ENCODE measurements at regions not wholly inside any gene's neighbourhood (a gene's known extent, or its start where the extent isn't known, plus 50 kb on each side); places are given as distances from the start of the nearest gene placed in this dataset.

GRCh38 chr2:145994910-145995309, 1475.0 kb upstream of the ZEB2 start:
- H3K27ac Mint-ChIP-seq = no peak overlapping the region
- no peaks in the 10 kb centered on the region for H3K36me3 Mint-ChIP-seq (ENCODE audit: low read depth)
- H3K4me3 Mint-ChIP-seq = no peak overlapping the region
- ChIA-PET POLR2A (no interaction called here), CTCF (no interaction called here)
- H3K27me3 Mint-ChIP-seq = no peaks in the 10 kb centered on the region
- no peak for DNase-seq
- H3K4me1 Mint-ChIP-seq = no peaks in the 10 kb centered on the region
- peaks cover 4% of the 10 kb centered on the region for H3K9me3 Mint-ChIP-seq

GRCh38 chr2:145992572-145992971, 1472.7 kb upstream of the ZEB2 start:
- Mint-ChIP-seq H3K4me3 (no peak overlapping the region), H3K27ac (no peak overlapping the region), H3K36me3 (ENCODE audit: low read depth) (no peaks in the 10 kb centered on the region), H3K4me1 (no peaks in the 10 kb centered on the region), H3K27me3 (no peaks in the 10 kb centered on the region), H3K9me3 (peaks cover 4% of the 10 kb centered on the region)
- POLR2A ChIA-PET = no interaction called here
- CTCF ChIA-PET = no interaction called here
- no peak for DNase-seq

GRCh38 chr2:145987793-145988192, 1467.9 kb upstream of the ZEB2 start:
- CTCF ChIA-PET = no interaction called here
- H3K4me1 Mint-ChIP-seq = no peaks in the 10 kb centered on the region
- H3K36me3 Mint-ChIP-seq (ENCODE audit: low read depth) = no peaks in the 10 kb centered on the region
- H3K27ac Mint-ChIP-seq = no peak overlapping the region
- DNase-seq = no peak
- no peak overlapping the region for H3K4me3 Mint-ChIP-seq
- H3K27me3 Mint-ChIP-seq = no peaks in the 10 kb centered on the region
- peaks cover 4% of the 10 kb centered on the region for H3K9me3 Mint-ChIP-seq
- POLR2A ChIA-PET = no interaction called here

- DNase-seq = no peak
- Mint-ChIP-seq H3K4me3 (no peak overlapping the region), H3K27me3 (no peaks in the 10 kb centered on the region), H3K27ac (no peak overlapping the region), H3K4me1 (no peaks in the 10 kb centered on the region), H3K9me3 (no peaks in the 10 kb centered on the region), H3K36me3 (ENCODE audit: low read depth) (no peaks in the 10 kb centered on the region)
- ChIA-PET CTCF (no interaction called here), POLR2A (no interaction called here)
Measured at GRCh38 chr2:145985517-145985916, 1465.6 kb upstream of the ZEB2 start.

GRCh38 chr2:145984580-145984979, 1464.7 kb upstream of the ZEB2 start:
- Mint-ChIP-seq H3K4me1 (no peaks in the 10 kb centered on the region), H3K27me3 (no peaks in the 10 kb centered on the region), H3K9me3 (no peaks in the 10 kb centered on the region), H3K4me3 (no peak overlapping the region), H3K27ac (no peak overlapping the region), H3K36me3 (ENCODE audit: low read depth) (no peaks in the 10 kb centered on the region)
- ChIA-PET CTCF (no interaction called here), POLR2A (no interaction called here)
- no peak for DNase-seq

- H3K9me3 Mint-ChIP-seq = no peaks in the 10 kb centered on the region
- no peak overlapping the region for H3K4me3 Mint-ChIP-seq
- ChIA-PET POLR2A (no interaction called here), CTCF (no interaction called here)
- no peaks in the 10 kb centered on the region for H3K27me3 Mint-ChIP-seq
- no peaks in the 10 kb centered on the region for H3K36me3 Mint-ChIP-seq (ENCODE audit: low read depth)
- DNase-seq = no peak
- no peaks in the 10 kb centered on the region for H3K4me1 Mint-ChIP-seq
- H3K27ac Mint-ChIP-seq = no peak overlapping the region
Measured at GRCh38 chr2:145980318-145980717, 1460.4 kb upstream of the ZEB2 start.

GRCh38 chr2:145975406-145975805, 1455.5 kb upstream of the ZEB2 start:
- H3K27ac Mint-ChIP-seq = no peak overlapping the region
- CTCF ChIA-PET = no interaction called here
- no peaks in the 10 kb centered on the region for H3K4me1 Mint-ChIP-seq
- H3K27me3 Mint-ChIP-seq = no peaks in the 10 kb centered on the region
- DNase-seq = no peak
- no peak overlapping the region for H3K4me3 Mint-ChIP-seq
- POLR2A ChIA-PET = no interaction called here
- H3K36me3 Mint-ChIP-seq (ENCODE audit: low read depth) = no peaks in the 10 kb centered on the region
- no peaks in the 10 kb centered on the region for H3K9me3 Mint-ChIP-seq

- Mint-ChIP-seq H3K4me3 (no peak overlapping the region), H3K36me3 (ENCODE audit: low read depth) (no peaks in the 10 kb centered on the region), H3K27ac (no peak overlapping the region), H3K9me3 (peaks cover 4% of the 10 kb centered on the region), H3K4me1 (no peaks in the 10 kb centered on the region), H3K27me3 (no peaks in the 10 kb centered on the region)
- ChIA-PET POLR2A (no interaction called here), CTCF (no interaction called here)
- no peak for DNase-seq
Measured at GRCh38 chr2:145961846-145962245, 1441.9 kb upstream of the ZEB2 start.

GRCh38 chr2:145960479-145961163, 1440.7 kb upstream of the ZEB2 start:
- no peaks in the 10 kb centered on the region for H3K36me3 Mint-ChIP-seq (ENCODE audit: low read depth)
- ChIA-PET CTCF (no interaction called here), POLR2A (no interaction called here)
- no peak overlapping the region for H3K4me3 Mint-ChIP-seq
- H3K9me3 Mint-ChIP-seq = peaks cover 7% of the 10 kb centered on the region
- DNase-seq = no peak
- H3K27ac Mint-ChIP-seq = no peak overlapping the region
- H3K4me1 Mint-ChIP-seq = no peaks in the 10 kb centered on the region
- H3K27me3 Mint-ChIP-seq = no peaks in the 10 kb centered on the region

- Mint-ChIP-seq H3K9me3 (peaks cover 7% of the 10 kb centered on the region), H3K4me1 (no peaks in the 10 kb centered on the region), H3K4me3 (no peak overlapping the region), H3K27me3 (no peaks in the 10 kb centered on the region), H3K27ac (no peak overlapping the region), H3K36me3 (ENCODE audit: low read depth) (no peaks in the 10 kb centered on the region)
- DNase-seq = no peak
- CTCF ChIA-PET = no interaction called here
- POLR2A ChIA-PET = no interaction called here
Measured at GRCh38 chr2:145958611-145959010, 1438.7 kb upstream of the ZEB2 start.

- Mint-ChIP-seq H3K4me3 (no peak overlapping the region), H3K27me3 (no peaks in the 10 kb centered on the region), H3K4me1 (no peaks in the 10 kb centered on the region), H3K9me3 (peaks cover 7% of the 10 kb centered on the region), H3K27ac (no peak overlapping the region), H3K36me3 (ENCODE audit: low read depth) (no peaks in the 10 kb centered on the region)
- ChIA-PET POLR2A (no interaction called here), CTCF (no interaction called here)
- DNase-seq = no peak
Measured at GRCh38 chr2:145957929-145958328, 1438.0 kb upstream of the ZEB2 start.

- Mint-ChIP-seq H3K36me3 (ENCODE audit: low read depth) (no peaks in the 10 kb centered on the region), H3K4me3 (no peak overlapping the region), H3K27me3 (no peaks in the 10 kb centered on the region), H3K4me1 (no peaks in the 10 kb centered on the region), H3K9me3 (no peaks in the 10 kb centered on the region), H3K27ac (no peak overlapping the region)
- ChIA-PET POLR2A (no interaction called here), CTCF (no interaction called here)
- DNase-seq = no peak
Measured at GRCh38 chr2:145939949-145940348, 1420.0 kb upstream of the ZEB2 start.

- ChIA-PET CTCF (no interaction called here), POLR2A (no interaction called here)
- DNase-seq = no peak
- no peaks in the 10 kb centered on the region for H3K36me3 Mint-ChIP-seq (ENCODE audit: low read depth)
- no peaks in the 10 kb centered on the region for H3K9me3 Mint-ChIP-seq
- no peak overlapping the region for H3K4me3 Mint-ChIP-seq
- no peaks in the 10 kb centered on the region for H3K27me3 Mint-ChIP-seq
- no peak overlapping the region for H3K27ac Mint-ChIP-seq
- no peaks in the 10 kb centered on the region for H3K4me1 Mint-ChIP-seq
Measured at GRCh38 chr2:145935016-145935415, 1415.1 kb upstream of the ZEB2 start.

GRCh38 chr2:145931781-145932395, 1412.0 kb upstream of the ZEB2 start:
- no peak for DNase-seq
- Mint-ChIP-seq H3K4me3 (no peak overlapping the region), H3K36me3 (ENCODE audit: low read depth) (no peaks in the 10 kb centered on the region), H3K4me1 (no peaks in the 10 kb centered on the region), H3K9me3 (no peaks in the 10 kb centered on the region), H3K27me3 (no peaks in the 10 kb centered on the region), H3K27ac (no peak overlapping the region)
- CTCF ChIA-PET = no interaction called here
- POLR2A ChIA-PET = no interaction called here
